Heart left ventricle (tissue), 13 donors: ENCODE measurements at regions not wholly inside any gene's neighbourhood (a gene's known extent, or its start where the extent isn't known, plus 50 kb on each side); places are given as distances from the start of the nearest gene placed in this dataset.

ENCODE experiments used
- POLR2A ChIP-seq, 2 donors: fragments of 450-650 bp; IDR thresholded peaks; one replicate each; pipeline ENCODE4 v1.6.1; 2017; ENCODE audit warnings: antibody characterized with exemption in 2 of 2, mild to moderate bottlenecking in 2 of 2, moderate library complexity in 2 of 2
- TF ChIP-seq, protein P1 (sequence below), 12 donors: fragments of 200-600 bp; sonication (generic) in 4 of 12; IDR thresholded peaks; one replicate each; pipeline versions ENCODE4 v1.5.0 to v1.8.0; 2018 to 2022; ENCODE audit warnings: antibody characterized with exemption in 12 of 12, mild to moderate bottlenecking in 5 of 12
- donor health status: ischemic (EF 13 %, LVEDD 7.1; RV severe dilation, severe dysfunction).
- donor health status: DM: no; HTN: yes; CAD: no.
- donor health status: DM: no; HTN: no; CAD: no.
- donor health status: ischemic (EF 25% LVEDD 6.9; RV normal size, moderate dysfunction).
- donor health status: ischemic (EF 25% LVEDD 5.7; RV mildly dilated, moderate dysfunction).
- donor health status: ischemic (EF 35%, LVEDD 5.7; RV mildly dilated, moderate dysfunction).
- donor health status: nonischemic (EF 11% LVEDD 7.7; RV severe dilation, severe dysfunction).
- donor health status: DM: yes; HTN: yes; CAD: no.
- donor health status: PGD.
- donor health status: ischemic (EF 29% LVEDD 5.4; RV normal size, mild dysfunction).
- donor health status: nonischemic (EF 23%, LVEDD 6.1; RV moderate dilation, normal function).

DNA sequence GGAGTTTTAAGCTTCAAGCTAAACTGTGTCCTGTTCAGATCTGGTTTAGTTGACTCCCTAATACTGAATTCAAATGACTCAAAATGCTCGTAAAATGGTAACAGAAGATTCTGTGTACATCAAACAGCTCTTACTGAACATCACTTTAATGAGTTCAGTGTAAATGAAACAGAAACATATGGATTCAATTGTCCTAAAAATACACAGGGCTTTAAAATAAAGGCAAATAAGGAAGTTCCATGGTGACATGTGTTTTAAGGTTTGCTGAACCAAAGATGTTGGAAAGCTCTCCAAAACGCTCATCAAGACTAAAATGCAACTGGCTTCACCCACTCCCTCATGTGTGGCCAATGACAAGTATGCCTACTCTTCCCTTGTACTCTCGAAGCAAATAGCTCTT, 340.0 kb upstream of the PIK3R1 start:
- TF ChIP-seq, protein P1, sequence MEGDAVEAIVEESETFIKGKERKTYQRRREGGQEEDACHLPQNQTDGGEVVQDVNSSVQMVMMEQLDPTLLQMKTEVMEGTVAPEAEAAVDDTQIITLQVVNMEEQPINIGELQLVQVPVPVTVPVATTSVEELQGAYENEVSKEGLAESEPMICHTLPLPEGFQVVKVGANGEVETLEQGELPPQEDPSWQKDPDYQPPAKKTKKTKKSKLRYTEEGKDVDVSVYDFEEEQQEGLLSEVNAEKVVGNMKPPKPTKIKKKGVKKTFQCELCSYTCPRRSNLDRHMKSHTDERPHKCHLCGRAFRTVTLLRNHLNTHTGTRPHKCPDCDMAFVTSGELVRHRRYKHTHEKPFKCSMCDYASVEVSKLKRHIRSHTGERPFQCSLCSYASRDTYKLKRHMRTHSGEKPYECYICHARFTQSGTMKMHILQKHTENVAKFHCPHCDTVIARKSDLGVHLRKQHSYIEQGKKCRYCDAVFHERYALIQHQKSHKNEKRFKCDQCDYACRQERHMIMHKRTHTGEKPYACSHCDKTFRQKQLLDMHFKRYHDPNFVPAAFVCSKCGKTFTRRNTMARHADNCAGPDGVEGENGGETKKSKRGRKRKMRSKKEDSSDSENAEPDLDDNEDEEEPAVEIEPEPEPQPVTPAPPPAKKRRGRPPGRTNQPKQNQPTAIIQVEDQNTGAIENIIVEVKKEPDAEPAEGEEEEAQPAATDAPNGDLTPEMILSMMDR (IDR thresholded peaks at IDR 0.05), result no peak
- no peak for TF ChIP-seq POLR2A (IDR thresholded peaks at IDR 0.05)
